ENCODE measurements at regions not wholly inside any gene's neighbourhood (a gene's known extent, or its start where the extent isn't known, plus 50 kb on each side); places are given as distances from the start of the nearest gene placed in this dataset.
A peak's percentile ranks its signal among the peaks of the same experiment; 100 is the strongest.

GRCh38 chr4:164188236-164188635 lies 565.7 kb upstream of the SMIM31 start:
- no peak overlapping the region for H3K4me3 ChIP-seq
- H3K4me2 ChIP-seq, result no peak overlapping the region
- H3K9me3 ChIP-seq (ENCODE audit: low read depth), result no peaks in the 10 kb centered on the region
- no peaks in the 10 kb centered on the region for H3K36me3 Mint-ChIP-seq
- no peaks in the 10 kb centered on the region for H3K9me3 Mint-ChIP-seq
- H2AFZ ChIP-seq (replicated peaks), result no peak overlapping the region
- H3F3A ChIP-seq (ENCODE audit: low read depth), result no peaks in the 10 kb centered on the region
- H3K27ac Mint-ChIP-seq, result peak overlapping the region; percentile 66
- TF ChIP-seq CTCF (IDR thresholded peaks at IDR 0.05), result no peak
- TF ChIP-seq EZH2phosphoT487 (IDR thresholded peaks at IDR 0.05), result no peak
- TF ChIP-seq EZH2 (IDR thresholded peaks at IDR 0.05), result no peak
- no peaks in the 10 kb centered on the region for H3K4me1 Mint-ChIP-seq
- H3K27ac ChIP-seq, result no peak overlapping the region
- H3K4me3 Mint-ChIP-seq, result no peak overlapping the region
- no peaks in the 10 kb centered on the region for H3K36me3 ChIP-seq
- H4K20me1 ChIP-seq (ENCODE audit: low read depth), result no peaks in the 10 kb centered on the region
- no peaks in the 10 kb centered on the region for H3K79me2 ChIP-seq (ENCODE audit: low read depth)
- no peak overlapping the region for H3K9ac ChIP-seq
- no peaks in the 10 kb centered on the region for H3K27me3 Mint-ChIP-seq (ENCODE audit: insufficient read depth, low read depth)
- no peak for DNase-seq (ENCODE audit: low spot score)
- H3K27me3 ChIP-seq, result no peaks in the 10 kb centered on the region
- no peaks in the 10 kb centered on the region for H3K4me1 ChIP-seq

GRCh38 chr4:164192844-164193243 lies 561.1 kb upstream of the SMIM31 start:
- Histone ChIP-seq H3K4me3 (no peak overlapping the region), H3K4me1 (no peaks in the 10 kb centered on the region), H3K36me3 (no peaks in the 10 kb centered on the region), H3K27ac (no peak overlapping the region), H3K27me3 (no peaks in the 10 kb centered on the region), H4K20me1 (ENCODE audit: low read depth) (no peaks in the 10 kb centered on the region), H3K4me2 (no peak overlapping the region), H3K9ac (no peak overlapping the region), H3K79me2 (ENCODE audit: low read depth) (no peaks in the 10 kb centered on the region), H3K9me3 (ENCODE audit: low read depth) (no peaks in the 10 kb centered on the region), H2AFZ (replicated peaks) (no peak overlapping the region), H3F3A (ENCODE audit: low read depth) (no peaks in the 10 kb centered on the region)
- Mint-ChIP-seq H3K9me3 (no peaks in the 10 kb centered on the region), H3K27me3 (ENCODE audit: insufficient read depth, low read depth) (no peaks in the 10 kb centered on the region), H3K36me3 (no peaks in the 10 kb centered on the region), H3K27ac (no peak overlapping the region), H3K4me3 (no peak overlapping the region), H3K4me1 (no peaks in the 10 kb centered on the region)
- no peak for DNase-seq (ENCODE audit: low spot score)
- no peak for TF ChIP-seq EZH2phosphoT487 (IDR thresholded peaks at IDR 0.05)
- TF ChIP-seq CTCF (IDR thresholded peaks at IDR 0.05), result no peak
- TF ChIP-seq EZH2 (IDR thresholded peaks at IDR 0.05), result no peak

GRCh38 chr4:164193676-164194075 lies 560.3 kb upstream of the SMIM31 start:
- TF ChIP-seq EZH2 (IDR thresholded peaks at IDR 0.05) (no peak), CTCF (IDR thresholded peaks at IDR 0.05) (no peak), EZH2phosphoT487 (IDR thresholded peaks at IDR 0.05) (no peak)
- no peak overlapping the region for H3K9ac ChIP-seq
- Mint-ChIP-seq H3K4me3 (no peak overlapping the region), H3K27ac (no peak overlapping the region), H3K4me1 (no peaks in the 10 kb centered on the region), H3K36me3 (no peaks in the 10 kb centered on the region), H3K9me3 (no peaks in the 10 kb centered on the region), H3K27me3 (ENCODE audit: insufficient read depth, low read depth) (no peaks in the 10 kb centered on the region)
- no peak overlapping the region for H2AFZ ChIP-seq (replicated peaks)
- no peak overlapping the region for H3K4me2 ChIP-seq
- no peak for DNase-seq (ENCODE audit: low spot score)
- H3K4me3 ChIP-seq, result no peak overlapping the region
- no peaks in the 10 kb centered on the region for H3K9me3 ChIP-seq (ENCODE audit: low read depth)
- H3K79me2 ChIP-seq (ENCODE audit: low read depth), result no peaks in the 10 kb centered on the region
- H3K27ac ChIP-seq, result no peak overlapping the region
- no peaks in the 10 kb centered on the region for H3K36me3 ChIP-seq
- no peaks in the 10 kb centered on the region for H4K20me1 ChIP-seq (ENCODE audit: low read depth)
- H3K27me3 ChIP-seq, result no peaks in the 10 kb centered on the region
- no peaks in the 10 kb centered on the region for H3K4me1 ChIP-seq
- no peaks in the 10 kb centered on the region for H3F3A ChIP-seq (ENCODE audit: low read depth)

- TF ChIP-seq CTCF (IDR thresholded peaks at IDR 0.05) (no peak), EZH2 (IDR thresholded peaks at IDR 0.05) (no peak), EZH2phosphoT487 (IDR thresholded peaks at IDR 0.05) (no peak)
- Histone ChIP-seq H3K36me3 (no peaks in the 10 kb centered on the region), H3K9ac (no peak overlapping the region), H2AFZ (replicated peaks) (no peak overlapping the region), H3K79me2 (ENCODE audit: low read depth) (no peaks in the 10 kb centered on the region), H3K9me3 (ENCODE audit: low read depth) (no peaks in the 10 kb centered on the region), H3K4me2 (no peak overlapping the region), H3K4me1 (no peaks in the 10 kb centered on the region), H3K4me3 (no peak overlapping the region), H3K27ac (no peak overlapping the region), H3K27me3 (no peaks in the 10 kb centered on the region), H3F3A (ENCODE audit: low read depth) (no peaks in the 10 kb centered on the region), H4K20me1 (ENCODE audit: low read depth) (no peaks in the 10 kb centered on the region)
- Mint-ChIP-seq H3K36me3 (no peaks in the 10 kb centered on the region), H3K27ac (no peak overlapping the region), H3K9me3 (no peaks in the 10 kb centered on the region), H3K4me1 (no peaks in the 10 kb centered on the region), H3K27me3 (ENCODE audit: insufficient read depth, low read depth) (no peaks in the 10 kb centered on the region), H3K4me3 (no peak overlapping the region)
- DNase-seq (ENCODE audit: low spot score), result no peak
These were observed 556.4 kb upstream of the SMIM31 start for GRCh38 chr4:164197556-164197955.
